Astrocyte (in vitro differentiated cells and primary cell): ENCODE measurements at regions not wholly inside any gene's neighbourhood (a gene's known extent, or its start where the extent isn't known, plus 50 kb on each side); places are given as distances from the start of the nearest gene placed in this dataset.

Experiments
- DNase-seq: peaks from one replicate; pipeline ENCODE4 v3.0.0-alpha.2; 2010; ENCODE audit warnings: low read depth
- FAIRE-seq: peaks from 2 replicates; lab custom pipeline; 2011; peaks lifted over from hg19 to GRCh38; lab: Jason Lieb, UNC
- H2AFZ ChIP-seq: 2 replicates; pipeline ENCODE4 v1.6.0; 2012; ENCODE audit warnings: low read depth, low read length, inconsistent platforms
- H3K27ac ChIP-seq: 2 replicates; pipeline ENCODE4 v1.5.1; 2011; ENCODE audit warnings: low read depth, low read length, inconsistent platforms
- H3K27me3 ChIP-seq: 2 replicates; pipeline ENCODE4 v1.6.0; 2011; ENCODE audit warnings: low read length, inconsistent platforms; ENCODE audit not compliant: insufficient read depth
- H3K36me3 ChIP-seq: 2 replicates; pipeline ENCODE4 v1.5.1; 2011; ENCODE audit warnings: low read length, inconsistent platforms; ENCODE audit not compliant: insufficient read depth
- H3K4me1 ChIP-seq: 2 replicates; pipeline ENCODE4 v1.5.1; 2011; ENCODE audit warnings: low read length, inconsistent platforms; ENCODE audit not compliant: insufficient read depth
- H3K4me2 ChIP-seq: 2 replicates; pipeline ENCODE4 v1.6.0; 2012; ENCODE audit warnings: low read length, inconsistent platforms
- H3K4me3 ChIP-seq: 2 replicates; pipeline ENCODE4 v1.5.1; 2011; ENCODE audit warnings: low read depth, mild to moderate bottlenecking, low read length, inconsistent platforms; ENCODE audit not compliant: insufficient read depth
- H3K79me2 ChIP-seq: 2 replicates; pipeline ENCODE4 v1.6.0; 2012; ENCODE audit warnings: mild to moderate bottlenecking, low read length, inconsistent platforms; ENCODE audit not compliant: insufficient read depth
- H3K9ac ChIP-seq: 2 replicates; pipeline ENCODE4 v1.6.0; 2012; ENCODE audit warnings: mild to moderate bottlenecking, low read length, inconsistent platforms
- H3K9me3 ChIP-seq: 2 replicates; pipeline ENCODE4 v1.5.1; 2012; ENCODE audit warnings: low read depth, mild to moderate bottlenecking, low read length, inconsistent platforms; ENCODE audit not compliant: insufficient read depth
- H4K20me1 ChIP-seq: 2 replicates; pipeline ENCODE4 v1.6.0; 2012; ENCODE audit warnings: low read length, inconsistent platforms; ENCODE audit not compliant: insufficient read depth
- H3K27ac Mint-ChIP-seq: one replicate; pipeline ENCODE4 v1.8.0; 2021; ENCODE audit warnings: mild to moderate bottlenecking, mixed read lengths; ENCODE audit not compliant: unreplicated experiment
- H3K27me3 Mint-ChIP-seq: one replicate; pipeline ENCODE4 v1.8.0; 2021; ENCODE audit warnings: low read depth, mixed read lengths; ENCODE audit not compliant: unreplicated experiment
- H3K36me3 Mint-ChIP-seq: one replicate; pipeline ENCODE4 v1.8.0; 2021; ENCODE audit warnings: low read depth, mixed read lengths; ENCODE audit not compliant: unreplicated experiment
- H3K4me1 Mint-ChIP-seq: one replicate; pipeline ENCODE4 v1.8.0; 2021; ENCODE audit warnings: low read depth, mixed read lengths; ENCODE audit not compliant: unreplicated experiment
- H3K4me3 Mint-ChIP-seq: one replicate; pipeline ENCODE4 v1.8.0; 2021; ENCODE audit warnings: mild to moderate bottlenecking, moderate library complexity, mixed read lengths; ENCODE audit not compliant: unreplicated experiment
- H3K9me3 Mint-ChIP-seq: one replicate; pipeline ENCODE4 v1.8.0; 2021; ENCODE audit warnings: mild to moderate bottlenecking, mixed read lengths; ENCODE audit not compliant: unreplicated experiment
- CTCF ChIP-seq: IDR thresholded peaks from 2 replicates; pipeline ENCODE4 v1.5.1; 2011; ENCODE audit warnings: low read depth, mild to moderate bottlenecking, inconsistent platforms, low read length, moderate library complexity; ENCODE audit not compliant: insufficient read depth
- EZH2 ChIP-seq: IDR thresholded peaks from 2 replicates; pipeline ENCODE4 v1.6.1; 2012; ENCODE audit warnings: mild to moderate bottlenecking, low read length, inconsistent platforms; ENCODE audit not compliant: insufficient read depth

- DNase-seq (no peak), FAIRE-seq (peak; percentile 67)
- H4K20me1 ChIP-seq = no peaks in the 10 kb centered on the region
- Mint-ChIP-seq H3K4me3 (no peak overlapping the region), H3K27me3 (no peaks in the 10 kb centered on the region), H3K27ac (no peak overlapping the region), H3K36me3 (no peaks in the 10 kb centered on the region), H3K4me1 (no peaks in the 10 kb centered on the region), H3K9me3 (peaks cover 8% of the 10 kb centered on the region)
- no peaks in the 10 kb centered on the region for H3K9me3 ChIP-seq
- no peak overlapping the region for H3K27ac ChIP-seq
- no peaks in the 10 kb centered on the region for H3K27me3 ChIP-seq
- H3K9ac ChIP-seq = no peak overlapping the region
- H3K4me1 ChIP-seq = no peaks in the 10 kb centered on the region
- H2AFZ ChIP-seq = no peak overlapping the region
- H3K4me2 ChIP-seq = no peak overlapping the region
- H3K4me3 ChIP-seq = no peak overlapping the region
- no peaks in the 10 kb centered on the region for H3K79me2 ChIP-seq
- TF ChIP-seq CTCF = no peak
- H3K36me3 ChIP-seq = no peaks in the 10 kb centered on the region
Measured at GRCh38 chrX:45264865-45265264, 64.2 kb upstream of the DIPK2B start.

- FAIRE-seq (peak; percentile 67), DNase-seq (no peak)
- Mint-ChIP-seq H3K27me3 (no peaks in the 10 kb centered on the region), H3K4me3 (no peak overlapping the region), H3K9me3 (peaks cover 8% of the 10 kb centered on the region), H3K4me1 (no peaks in the 10 kb centered on the region), H3K27ac (peak overlapping the region; percentile 36), H3K36me3 (no peaks in the 10 kb centered on the region)
- Histone ChIP-seq H3K27me3 (no peaks in the 10 kb centered on the region), H3K4me1 (no peaks in the 10 kb centered on the region), H3K36me3 (no peaks in the 10 kb centered on the region), H3K4me2 (no peak overlapping the region), H3K9ac (no peak overlapping the region), H2AFZ (no peak overlapping the region), H4K20me1 (no peaks in the 10 kb centered on the region), H3K27ac (no peak overlapping the region), H3K4me3 (no peak overlapping the region), H3K9me3 (no peaks in the 10 kb centered on the region), H3K79me2 (no peaks in the 10 kb centered on the region)
- TF ChIP-seq EZH2 = no peak
- TF ChIP-seq CTCF = no peak
Measured at GRCh38 chrX:45261471-45261870, 60.8 kb upstream of the DIPK2B start.

- no peaks in the 10 kb centered on the region for H3K79me2 ChIP-seq
- no peak overlapping the region for H3K4me3 Mint-ChIP-seq
- no peak for FAIRE-seq
- H3K9me3 Mint-ChIP-seq = peaks cover 8% of the 10 kb centered on the region
- H3K36me3 ChIP-seq = no peaks in the 10 kb centered on the region
- no peak overlapping the region for H3K4me2 ChIP-seq
- no peaks in the 10 kb centered on the region for H3K36me3 Mint-ChIP-seq
- no peaks in the 10 kb centered on the region for H3K4me1 ChIP-seq
- no peak for DNase-seq
- peak overlapping the region; percentile 36 for H3K27ac Mint-ChIP-seq
- H3K27me3 ChIP-seq = no peaks in the 10 kb centered on the region
- no peak overlapping the region for H3K9ac ChIP-seq
- no peaks in the 10 kb centered on the region for H4K20me1 ChIP-seq
- H3K27ac ChIP-seq = no peak overlapping the region
- H3K4me3 ChIP-seq = no peak overlapping the region
- no peak overlapping the region for H2AFZ ChIP-seq
- H3K4me1 Mint-ChIP-seq = no peaks in the 10 kb centered on the region
- no peaks in the 10 kb centered on the region for H3K9me3 ChIP-seq
- no peaks in the 10 kb centered on the region for H3K27me3 Mint-ChIP-seq
- TF ChIP-seq EZH2 = no peak
- no peak for TF ChIP-seq CTCF
Measured at GRCh38 chrX:45261005-45261404, 60.3 kb upstream of the DIPK2B start.
